OCI-LY1 (cell line): ENCODE measurements at regions not wholly inside any gene's neighbourhood (a gene's known extent, or its start where the extent isn't known, plus 50 kb on each side); places are given as distances from the start of the nearest gene placed in this dataset.

Experiments
- H2AFZ ChIP-seq: fragments of 200-600 bp; sonication (generic), shearing (Covaris generic); 2 replicates; pipeline ENCODE4 v1.6.0; 2014; ENCODE audit warnings: antibody characterized with exemption, mild to moderate bottlenecking, low read length
- H3F3A ChIP-seq: fragments of 200-600 bp; sonication (generic), shearing (Covaris generic); 2 replicates; pipeline ENCODE4 v1.6.0; 2014; ENCODE audit warnings: mild to moderate bottlenecking, antibody characterized with exemption, low read length, moderate library complexity; ENCODE audit not compliant: insufficient read depth
- H3K27ac ChIP-seq: fragments of 200-600 bp; sonication (generic); 2 replicates; pipeline ENCODE4 v1.5.1; 2014; ENCODE audit warnings: low read length, mixed run types, mild to moderate bottlenecking, low read depth; ENCODE audit not compliant: poor library complexity, severe bottlenecking
- H3K27me3 ChIP-seq: fragments of 200-600 bp; sonication (generic); 2 replicates; pipeline ENCODE4 v1.6.0; 2014; ENCODE audit warnings: antibody characterized with exemption, mild to moderate bottlenecking, low read length, moderate library complexity; ENCODE audit not compliant: insufficient read depth
- H3K36me3 ChIP-seq: fragments of 200-600 bp; sonication (generic); 2 replicates; pipeline ENCODE4 v1.6.1; 2014; ENCODE audit warnings: mild to moderate bottlenecking, antibody characterized with exemption, low read length, moderate library complexity, mixed read lengths; ENCODE audit not compliant: insufficient read depth
- H3K4me1 ChIP-seq: fragments of 200-600 bp; sonication (generic); 2 replicates; pipeline ENCODE4 v1.5.1; 2014; ENCODE audit warnings: mild to moderate bottlenecking, low read length, moderate library complexity; ENCODE audit not compliant: insufficient read depth, severe bottlenecking
- H3K4me2 ChIP-seq: fragments of 200-600 bp; sonication (generic), shearing (Covaris generic); 2 replicates; pipeline ENCODE4 v1.6.1; 2014; ENCODE audit warnings: low read length
- H3K4me3 ChIP-seq: fragments of 200-600 bp; sonication (generic); 2 replicates; pipeline ENCODE4 v1.5.1; 2014; ENCODE audit warnings: low read length, low read depth, mild to moderate bottlenecking, mixed read lengths; ENCODE audit not compliant: poor library complexity, severe bottlenecking
- H3K79me2 ChIP-seq: fragments of 200-600 bp; shearing (Covaris generic); 2 replicates; pipeline ENCODE4 v1.6.1; 2016; ENCODE audit warnings: mixed run types, low read length, mixed read lengths; ENCODE audit not compliant: insufficient read depth
- H3K9ac ChIP-seq: fragments of 200-600 bp; sonication (generic), shearing (Covaris generic); 2 replicates; pipeline ENCODE4 v1.6.1; 2014; ENCODE audit warnings: mild to moderate bottlenecking, low read length, mixed read lengths
- H3K9me2 ChIP-seq: fragments of 200-600 bp; sonication (generic), shearing (Covaris generic); 2 replicates; pipeline ENCODE4 v1.6.1; 2014; ENCODE audit warnings: low read depth, mild to moderate bottlenecking, low read length, mixed read lengths
- H3K9me3 ChIP-seq: fragments of 200-600 bp; shearing (Covaris generic); 2 replicates; pipeline ENCODE4 v1.6.1; 2014; ENCODE audit warnings: low read length, mixed read lengths
- H4K20me1 ChIP-seq: fragments of 200-600 bp; sonication (generic), shearing (Covaris generic); 2 replicates; pipeline ENCODE4 v1.6.0; 2016; ENCODE audit warnings: mild to moderate bottlenecking, low read length; ENCODE audit not compliant: insufficient read depth
- EZH2 ChIP-seq: fragments of 200-600 bp; sonication (generic), shearing (Covaris generic); IDR thresholded peaks from 2 replicates; pipeline ENCODE4 v1.8.0; 2017; ENCODE audit warnings: borderline replicate concordance, mixed run types, mild to moderate bottlenecking, antibody characterized with exemption, low read length, moderate library complexity, mixed read lengths
- TF ChIP-seq, protein P1 (sequence below): fragments of 200-600 bp; sonication (generic), shearing (Covaris generic); IDR thresholded peaks from 2 replicates; pipeline ENCODE4 v1.5.1; 2017; ENCODE audit warnings: mild to moderate bottlenecking, antibody characterized with exemption, low read length, moderate library complexity, mixed read lengths

DNA sequence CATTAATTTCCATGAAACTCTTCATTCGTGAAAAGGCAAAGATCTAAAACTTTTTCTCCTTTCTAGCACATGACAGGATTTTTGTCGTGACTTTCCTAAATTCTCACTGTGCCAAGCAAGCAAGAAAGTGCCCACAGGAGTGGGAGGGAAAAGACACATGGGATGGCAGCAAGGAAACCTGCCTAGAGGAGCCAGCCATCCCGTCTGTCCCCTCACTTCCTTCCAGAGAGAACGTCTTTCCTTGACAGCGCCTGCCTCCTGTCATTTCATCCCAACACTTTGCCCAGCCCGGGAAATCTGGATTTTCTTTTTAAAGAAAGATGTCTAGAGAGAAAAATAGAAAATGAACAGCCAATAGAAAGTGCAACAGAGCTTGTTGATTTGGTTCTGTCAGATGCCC, 200.6 kb upstream of the PTBP2 start:
- Histone ChIP-seq H3K4me2 (no peak overlapping the region), H3K4me1 (no peaks in the 10 kb centered on the region), H4K20me1 (no peaks in the 10 kb centered on the region), H3K27ac (no peak overlapping the region), H3K79me2 (no peaks in the 10 kb centered on the region), H3K9me3 (no peaks in the 10 kb centered on the region), H3K9me2 (no peaks in the 10 kb centered on the region), H3K27me3 (no peaks in the 10 kb centered on the region), H3F3A (no peaks in the 10 kb centered on the region), H2AFZ (no peak overlapping the region), H3K9ac (no peak overlapping the region), H3K36me3 (no peaks in the 10 kb centered on the region), H3K4me3 (no peak overlapping the region)
- TF ChIP-seq, protein P1, sequence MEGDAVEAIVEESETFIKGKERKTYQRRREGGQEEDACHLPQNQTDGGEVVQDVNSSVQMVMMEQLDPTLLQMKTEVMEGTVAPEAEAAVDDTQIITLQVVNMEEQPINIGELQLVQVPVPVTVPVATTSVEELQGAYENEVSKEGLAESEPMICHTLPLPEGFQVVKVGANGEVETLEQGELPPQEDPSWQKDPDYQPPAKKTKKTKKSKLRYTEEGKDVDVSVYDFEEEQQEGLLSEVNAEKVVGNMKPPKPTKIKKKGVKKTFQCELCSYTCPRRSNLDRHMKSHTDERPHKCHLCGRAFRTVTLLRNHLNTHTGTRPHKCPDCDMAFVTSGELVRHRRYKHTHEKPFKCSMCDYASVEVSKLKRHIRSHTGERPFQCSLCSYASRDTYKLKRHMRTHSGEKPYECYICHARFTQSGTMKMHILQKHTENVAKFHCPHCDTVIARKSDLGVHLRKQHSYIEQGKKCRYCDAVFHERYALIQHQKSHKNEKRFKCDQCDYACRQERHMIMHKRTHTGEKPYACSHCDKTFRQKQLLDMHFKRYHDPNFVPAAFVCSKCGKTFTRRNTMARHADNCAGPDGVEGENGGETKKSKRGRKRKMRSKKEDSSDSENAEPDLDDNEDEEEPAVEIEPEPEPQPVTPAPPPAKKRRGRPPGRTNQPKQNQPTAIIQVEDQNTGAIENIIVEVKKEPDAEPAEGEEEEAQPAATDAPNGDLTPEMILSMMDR: no peak
- TF ChIP-seq EZH2: no peak

DNA sequence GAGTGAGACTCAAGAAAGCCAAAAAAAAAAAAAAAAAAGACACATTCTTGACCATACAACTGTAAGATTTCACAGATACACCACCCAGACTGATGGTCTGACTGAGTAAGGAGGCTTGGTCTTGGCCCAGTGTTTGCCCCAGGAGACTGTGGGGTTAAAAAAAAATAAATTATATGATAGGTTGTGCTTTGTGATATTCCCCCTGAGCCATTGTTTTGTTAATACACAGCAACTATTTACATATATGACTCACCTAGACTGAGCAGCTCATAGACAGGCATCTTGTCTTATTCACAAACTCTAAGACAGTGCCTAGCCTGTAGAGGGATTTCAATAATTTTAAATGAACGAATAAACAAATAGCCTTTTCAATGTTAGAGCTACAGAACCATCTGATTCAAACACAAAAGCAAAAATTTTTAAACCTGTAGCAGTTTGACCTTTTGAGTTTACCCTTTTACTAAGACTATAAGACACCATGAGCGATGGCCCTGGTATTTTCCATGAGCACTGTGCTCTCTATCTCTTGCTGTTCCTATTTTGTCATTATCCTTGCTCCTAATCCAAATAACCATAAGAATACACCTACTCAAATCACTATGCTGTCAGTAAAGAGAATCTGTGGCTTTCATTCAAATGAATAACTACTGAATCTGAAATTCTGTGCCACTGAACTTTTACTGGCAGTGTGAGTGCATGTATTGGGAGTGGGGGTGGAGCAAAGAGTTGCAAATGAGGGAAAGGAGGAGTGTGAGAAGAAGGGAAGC, 199.4 kb upstream of the PTBP2 start:
- Histone ChIP-seq H3K27ac (no peak overlapping the region), H3K9me3 (no peaks in the 10 kb centered on the region), H3K4me2 (no peak overlapping the region), H3K79me2 (no peaks in the 10 kb centered on the region), H3K4me3 (no peak overlapping the region), H2AFZ (no peak overlapping the region), H4K20me1 (no peaks in the 10 kb centered on the region), H3F3A (no peaks in the 10 kb centered on the region), H3K9me2 (no peaks in the 10 kb centered on the region), H3K4me1 (no peaks in the 10 kb centered on the region), H3K9ac (no peak overlapping the region), H3K36me3 (no peaks in the 10 kb centered on the region), H3K27me3 (no peaks in the 10 kb centered on the region)
- no peak for TF ChIP-seq EZH2
- TF ChIP-seq, protein P1: no peak

DNA sequence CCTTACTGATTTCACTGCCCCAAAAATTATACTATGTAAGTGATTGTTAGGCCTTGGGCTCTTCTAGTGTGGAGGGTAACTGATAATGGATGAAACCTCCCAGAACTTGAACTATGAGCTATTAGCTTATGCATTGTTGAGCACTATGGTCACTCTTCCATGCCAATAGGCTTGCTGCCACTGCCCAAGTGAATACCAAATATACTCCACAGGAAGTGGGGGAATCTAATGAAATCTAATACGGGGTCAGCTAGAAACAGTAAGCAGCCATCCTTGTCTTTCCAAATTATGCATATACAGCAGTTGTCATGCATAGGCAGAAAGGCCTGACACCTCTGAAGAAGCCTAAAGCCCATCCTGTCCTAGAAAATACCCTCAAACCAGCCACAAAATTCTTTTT, 198.7 kb upstream of the PTBP2 start:
- Histone ChIP-seq H3K27me3 (no peaks in the 10 kb centered on the region), H3K4me2 (no peak overlapping the region), H3K9ac (no peak overlapping the region), H3K4me1 (no peaks in the 10 kb centered on the region), H3K9me2 (no peaks in the 10 kb centered on the region), H3K36me3 (no peaks in the 10 kb centered on the region), H3K27ac (no peak overlapping the region), H3K9me3 (no peaks in the 10 kb centered on the region), H3K79me2 (no peaks in the 10 kb centered on the region), H3F3A (no peaks in the 10 kb centered on the region), H3K4me3 (no peak overlapping the region), H2AFZ (no peak overlapping the region), H4K20me1 (no peaks in the 10 kb centered on the region)
- no peak for TF ChIP-seq EZH2
- TF ChIP-seq, protein P1: no peak
